GM12878 (cell line): ENCODE measurements at regions not wholly inside any gene's neighbourhood (a gene's known extent, or its start where the extent isn't known, plus 50 kb on each side); places are given as distances from the start of the nearest gene placed in this dataset.

Experiments used
- CUX1 ChIP-seq: IDR thresholded peaks from 2 replicates; pipeline ENCODE4 v1.6.1; 2012; ENCODE audit warnings: improper control_type of control experiment, low read depth, low read length; ENCODE audit not compliant: insufficient replicate concordance
- MTA3 ChIP-seq: IDR thresholded peaks from 2 replicates; pipeline ENCODE4 v1.6.1; 2012; ENCODE audit warnings: low read length, inconsistent platforms, borderline replicate concordance
- PBX3 ChIP-seq: IDR thresholded peaks from 2 replicates; pipeline ENCODE4 v1.6.1; 2011; ENCODE audit warnings: mild to moderate bottlenecking, low read depth, low read length, moderate library complexity; ENCODE audit not compliant: insufficient replicate concordance
- YBX1 ChIP-seq: fragments of 450-650 bp; IDR thresholded peaks from 2 replicates; pipeline ENCODE4 v1.6.1; 2016; ENCODE audit warnings: antibody characterized with exemption
- ZZZ3 ChIP-seq: IDR thresholded peaks from 2 replicates; pipeline ENCODE4 v1.6.1; 2011; ENCODE audit warnings: low read depth; ENCODE audit not compliant: control insufficient read depth, insufficient read length
- TF ChIP-seq, protein P1 (sequence below), 3 experiments: IDR thresholded peaks in 2 of 3; conservative IDR thresholded peaks in 1 of 3; 2 replicates each; pipeline ENCODE4 v1.5.1; 2011; ENCODE audit warnings: low read depth in 3 of 3, low read length in 3 of 3, mild to moderate bottlenecking in 3 of 3, control low read depth in 2 of 3, moderate library complexity in 2 of 3, inconsistent platforms in 1 of 3, mixed read lengths in 1 of 3; ENCODE audit not compliant: control insufficient read depth in 2 of 3, insufficient read depth in 1 of 3; ENCODE audit errors: extremely low read depth in 1 of 3

GRCh38 chr11:91707652-91708482 is 516.8 kb upstream of the FAT3 start:
- no peak for TF ChIP-seq ZZZ3
- no peak for TF ChIP-seq CUX1
- TF ChIP-seq, protein P1, sequence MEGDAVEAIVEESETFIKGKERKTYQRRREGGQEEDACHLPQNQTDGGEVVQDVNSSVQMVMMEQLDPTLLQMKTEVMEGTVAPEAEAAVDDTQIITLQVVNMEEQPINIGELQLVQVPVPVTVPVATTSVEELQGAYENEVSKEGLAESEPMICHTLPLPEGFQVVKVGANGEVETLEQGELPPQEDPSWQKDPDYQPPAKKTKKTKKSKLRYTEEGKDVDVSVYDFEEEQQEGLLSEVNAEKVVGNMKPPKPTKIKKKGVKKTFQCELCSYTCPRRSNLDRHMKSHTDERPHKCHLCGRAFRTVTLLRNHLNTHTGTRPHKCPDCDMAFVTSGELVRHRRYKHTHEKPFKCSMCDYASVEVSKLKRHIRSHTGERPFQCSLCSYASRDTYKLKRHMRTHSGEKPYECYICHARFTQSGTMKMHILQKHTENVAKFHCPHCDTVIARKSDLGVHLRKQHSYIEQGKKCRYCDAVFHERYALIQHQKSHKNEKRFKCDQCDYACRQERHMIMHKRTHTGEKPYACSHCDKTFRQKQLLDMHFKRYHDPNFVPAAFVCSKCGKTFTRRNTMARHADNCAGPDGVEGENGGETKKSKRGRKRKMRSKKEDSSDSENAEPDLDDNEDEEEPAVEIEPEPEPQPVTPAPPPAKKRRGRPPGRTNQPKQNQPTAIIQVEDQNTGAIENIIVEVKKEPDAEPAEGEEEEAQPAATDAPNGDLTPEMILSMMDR (IDR thresholded peaks at IDR 0.05 in 2 of 3, conservative IDR thresholded peaks at IDR 0.05 in 1 of 3; ENCODE audit: control insufficient read depth in 2 of 3, extremely low read depth in 1 of 3, insufficient read depth in 1 of 3, low read depth in 3 of 3, low read length in 3 of 3) = no peak
- no peak for TF ChIP-seq PBX3
- no peak for TF ChIP-seq MTA3
- TF ChIP-seq YBX1 = no peak
